GM23338 (cell line): ENCODE measurements at regions not wholly inside any gene's neighbourhood (a gene's known extent, or its start where the extent isn't known, plus 50 kb on each side); places are given as distances from the start of the nearest gene placed in this dataset.

Source experiments
- ATAC-seq: fragments of 200-7000 bp; cut with Tn5 transposase; 3 replicates; pipeline ENCODE4 v1.9.1; 2020
- DNase-seq: peaks from one replicate; pipeline ENCODE4 v3.0.0-alpha.2; 2015; ENCODE audit warnings: low spot score
- H2AFZ ChIP-seq: fragments of 200-600 bp; sonication (generic); 2 replicates; pipeline ENCODE4 v1.8.0; 2016; ENCODE audit warnings: antibody characterized with exemption, mild to moderate bottlenecking, moderate library complexity
- H3F3A ChIP-seq: fragments of 200-600 bp; sonication (generic); replicated peaks from 2 replicates; pipeline ENCODE4 v1.8.0; 2017; ENCODE audit warnings: antibody characterized with exemption, mixed run types, low read depth
- H3K27ac ChIP-seq: fragments of 200-600 bp; sonication (generic); 2 replicates; pipeline ENCODE4 v1.6.1; 2016; ENCODE audit warnings: low read depth
- H3K27me3 ChIP-seq: fragments of 200-600 bp; sonication (generic); 2 replicates; pipeline ENCODE4 v1.8.0; 2016; ENCODE audit warnings: mild to moderate bottlenecking, mixed run types, moderate library complexity; ENCODE audit not compliant: insufficient read depth
- H3K36me3 ChIP-seq: fragments of 200-600 bp; sonication (generic); 2 replicates; pipeline ENCODE4 v1.8.0; 2016; ENCODE audit warnings: mild to moderate bottlenecking; ENCODE audit not compliant: insufficient read depth
- H3K4me1 ChIP-seq: fragments of 200-600 bp; sonication (generic); 2 replicates; pipeline ENCODE4 v1.8.0; 2016; ENCODE audit warnings: mild to moderate bottlenecking, moderate library complexity; ENCODE audit not compliant: insufficient read depth
- H3K4me2 ChIP-seq: fragments of 200-600 bp; sonication (generic); 2 replicates; pipeline ENCODE4 v1.7.1; 2017; ENCODE audit warnings: mixed run types
- H3K4me3 ChIP-seq: fragments of 200-600 bp; sonication (generic); 2 replicates; pipeline ENCODE4 v1.6.1; 2016; ENCODE audit warnings: mixed run types
- H3K79me2 ChIP-seq: fragments of 200-600 bp; sonication (generic); replicated peaks from 2 replicates; pipeline ENCODE4 v1.8.0; 2017; ENCODE audit warnings: mild to moderate bottlenecking; ENCODE audit not compliant: insufficient read depth
- H3K9me2 ChIP-seq: fragments of 200-600 bp; sonication (generic); 2 replicates; pipeline ENCODE4 v1.8.0; 2017; ENCODE audit not compliant: insufficient read depth
- H4K20me1 ChIP-seq: fragments of 200-600 bp; sonication (generic); replicated peaks from 2 replicates; pipeline ENCODE4 v1.8.0; 2017; ENCODE audit warnings: mild to moderate bottlenecking; ENCODE audit not compliant: insufficient read depth
- H3K27ac Mint-ChIP-seq: 2 replicates; pipeline ENCODE4 v1.8.0; 2020; ENCODE audit warnings: inconsistent platforms, mild to moderate bottlenecking, moderate library complexity, mixed read lengths
- H3K27me3 Mint-ChIP-seq: 3 replicates; pipeline ENCODE4 v1.8.0; 2022; ENCODE audit warnings: low read depth, mild to moderate bottlenecking, moderate library complexity, mixed read lengths, inconsistent platforms; ENCODE audit not compliant: insufficient read depth, poor library complexity
- H3K36me3 Mint-ChIP-seq: 3 replicates; pipeline ENCODE4 v1.8.0; 2021; ENCODE audit warnings: low read depth, mild to moderate bottlenecking, inconsistent platforms, moderate library complexity, mixed read lengths
- H3K4me1 Mint-ChIP-seq: 3 replicates; pipeline ENCODE4 v1.8.0; 2020; ENCODE audit warnings: mild to moderate bottlenecking, inconsistent platforms, mixed read lengths
- H3K4me3 Mint-ChIP-seq: 3 replicates; pipeline ENCODE4 v1.8.0; 2021; ENCODE audit warnings: moderate library complexity, mild to moderate bottlenecking, inconsistent platforms, mixed read lengths
- H3K9me3 Mint-ChIP-seq: 3 replicates; pipeline ENCODE4 v1.8.0; 2020; ENCODE audit warnings: moderate library complexity, mild to moderate bottlenecking, inconsistent platforms, mixed read lengths
- CREB1 ChIP-seq: fragments of 250-450 bp; sonication (Bioruptor Pico); IDR thresholded peaks from 2 replicates; pipeline ENCODE4 v1.5.0; 2020; ENCODE audit warnings: low read depth, mild to moderate bottlenecking, moderate library complexity
- JUNB ChIP-seq: IDR thresholded peaks from one replicate; pipeline ENCODE4 v1.6.1; 2016; ENCODE audit warnings: antibody characterized with exemption; ENCODE audit not compliant: unreplicated experiment
- NANOG ChIP-seq: IDR thresholded peaks from 2 replicates; pipeline ENCODE4 v1.6.1; 2016; ENCODE audit warnings: antibody characterized with exemption, borderline replicate concordance
- REST ChIP-seq: IDR thresholded peaks from one replicate; pipeline ENCODE4 v1.6.1; 2018; ENCODE audit warnings: antibody characterized with exemption; ENCODE audit not compliant: unreplicated experiment
- ZNF331 ChIP-seq: fragments of 250-450 bp; sonication (Bioruptor Pico); IDR thresholded peaks from 2 replicates; pipeline ENCODE4 v1.5.0; 2020; ENCODE audit warnings: low read depth, mild to moderate bottlenecking, moderate library complexity
- ZNF462 ChIP-seq: fragments of 250-450 bp; sonication (Bioruptor Pico); IDR thresholded peaks from 2 replicates; pipeline ENCODE4 v1.5.0; 2020; ENCODE audit warnings: mild to moderate bottlenecking, moderate library complexity
- TF ChIP-seq, protein P1 (sequence below): IDR thresholded peaks from 2 replicates; pipeline ENCODE4 v1.6.1; 2016; ENCODE audit warnings: antibody characterized with exemption

- TF ChIP-seq REST (no peak), JUNB (no peak), ZNF462 (CRISPR knock-in tag) (no peak), ZNF331 (CRISPR knock-in tag) (no peak)
- TF ChIP-seq, protein P1, sequence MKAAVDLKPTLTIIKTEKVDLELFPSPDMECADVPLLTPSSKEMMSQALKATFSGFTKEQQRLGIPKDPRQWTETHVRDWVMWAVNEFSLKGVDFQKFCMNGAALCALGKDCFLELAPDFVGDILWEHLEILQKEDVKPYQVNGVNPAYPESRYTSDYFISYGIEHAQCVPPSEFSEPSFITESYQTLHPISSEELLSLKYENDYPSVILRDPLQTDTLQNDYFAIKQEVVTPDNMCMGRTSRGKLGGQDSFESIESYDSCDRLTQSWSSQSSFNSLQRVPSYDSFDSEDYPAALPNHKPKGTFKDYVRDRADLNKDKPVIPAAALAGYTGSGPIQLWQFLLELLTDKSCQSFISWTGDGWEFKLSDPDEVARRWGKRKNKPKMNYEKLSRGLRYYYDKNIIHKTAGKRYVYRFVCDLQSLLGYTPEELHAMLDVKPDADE, result no peak
Measured at GRCh38 chr10:4437061-4437460, 388.9 kb upstream of the AKR1E2 start (continued).

GRCh38 chr10:4436103-4436502 is 389.9 kb upstream of the AKR1E2 start:
- ATAC-seq (no peak), DNase-seq (no peak)
- H3K4me1 Mint-ChIP-seq, result no peaks in the 10 kb centered on the region
- H3K9me3 Mint-ChIP-seq, result no peaks in the 10 kb centered on the region
- H3K27ac Mint-ChIP-seq, result no peak overlapping the region
- no peaks in the 10 kb centered on the region for H3K36me3 Mint-ChIP-seq
- Histone ChIP-seq H3K9me2 (no peaks in the 10 kb centered on the region), H3K79me2 (no peaks in the 10 kb centered on the region), H3F3A (no peaks in the 10 kb centered on the region), H3K4me3 (no peak overlapping the region), H3K4me2 (no peak overlapping the region), H3K27ac (no peak overlapping the region), H4K20me1 (no peaks in the 10 kb centered on the region), H3K4me1 (no peaks in the 10 kb centered on the region), H3K27me3 (no peaks in the 10 kb centered on the region), H2AFZ (no peak overlapping the region), H3K36me3 (no peaks in the 10 kb centered on the region)
- H3K4me3 Mint-ChIP-seq, result no peak overlapping the region
- peaks cover 6% of the 10 kb centered on the region for H3K27me3 Mint-ChIP-seq
- TF ChIP-seq, protein P1, result no peak
- TF ChIP-seq CREB1 (no peak), REST (no peak), ZNF331 (CRISPR knock-in tag) (no peak), NANOG (no peak)
